OCI-LY7 (cell line): ENCODE measurements at regions not wholly inside any gene's neighbourhood (a gene's known extent, or its start where the extent isn't known, plus 50 kb on each side); places are given as distances from the start of the nearest gene placed in this dataset.
A peak's percentile ranks its signal among the peaks of the same experiment; 100 is the strongest.

ENCODE experiments used
- BruUV-seq: library from RNA; stranded (reverse); fragments of 400-500 nt; replicated peaks from 2 replicates; lab custom pipeline; 2021; lab: Mats Ljungman, UMichigan
- CTCF ChIA-PET: fragments of 300-600 bp; sonication (Branson Sonifier 250); formaldehyde crosslinking; loops from one replicate; lab custom pipeline; 2022; ENCODE audit warnings: antibody characterized with exemption; ENCODE audit not compliant: unreplicated experiment; lab: Charles Lee
- POLR2A ChIA-PET: fragments of 300-600 bp; sonication (Branson Sonifier 250); formaldehyde crosslinking; loops from one replicate; lab custom pipeline; 2022; ENCODE audit warnings: antibody characterized with exemption; lab: Charles Lee
- DNase-seq: peaks from one replicate; pipeline ENCODE4 v3.0.0-alpha.2; 2015; ENCODE audit warnings: low spot score
- H2AFZ ChIP-seq: fragments of 200-600 bp; sonication (generic), shearing (Covaris generic); 2 replicates; pipeline ENCODE4 v1.6.1; 2014; ENCODE audit warnings: mild to moderate bottlenecking, antibody characterized with exemption, low read length, moderate library complexity
- H3K27ac ChIP-seq: fragments of 200-600 bp; sonication (generic); 2 replicates; pipeline ENCODE4 v1.5.1; 2014; ENCODE audit warnings: mixed run types, low read depth, mild to moderate bottlenecking, moderate library complexity, low read length, inconsistent platforms; ENCODE audit not compliant: poor library complexity, severe bottlenecking
- H3K36me3 ChIP-seq: fragments of 200-600 bp; sonication (generic); 2 replicates; pipeline ENCODE4 v1.6.1; 2014; ENCODE audit warnings: mild to moderate bottlenecking, antibody characterized with exemption, low read length, moderate library complexity, mixed read lengths; ENCODE audit not compliant: insufficient read depth
- H3K4me1 ChIP-seq: fragments of 200-600 bp; sonication (generic); 2 replicates; pipeline ENCODE4 v1.5.1; 2014; ENCODE audit warnings: mild to moderate bottlenecking, low read length; ENCODE audit not compliant: insufficient read depth, poor library complexity, severe bottlenecking
- H3K4me2 ChIP-seq: fragments of 200-600 bp; sonication (generic); 2 replicates; pipeline ENCODE4 v1.6.1; 2014; ENCODE audit warnings: mild to moderate bottlenecking, low read length
- H3K4me3 ChIP-seq: fragments of 200-600 bp; sonication (generic); 2 replicates; pipeline ENCODE4 v1.5.1; 2014; ENCODE audit warnings: mild to moderate bottlenecking, low read depth, low read length; ENCODE audit not compliant: poor library complexity, severe bottlenecking
- H3K79me2 ChIP-seq: fragments of 200-600 bp; sonication (generic); 2 replicates; pipeline ENCODE4 v1.6.1; 2016; ENCODE audit warnings: low read depth, mild to moderate bottlenecking, low read length, moderate library complexity, mixed read lengths; ENCODE audit not compliant: insufficient read depth
- H3K9me2 ChIP-seq: fragments of 200-600 bp; sonication (generic); 2 replicates; pipeline ENCODE4 v1.6.1; 2016; ENCODE audit warnings: mild to moderate bottlenecking, low read length, mixed read lengths; ENCODE audit not compliant: insufficient read depth
- H3K9me3 ChIP-seq: fragments of 200-600 bp; sonication (generic); 2 replicates; pipeline ENCODE4 v1.6.1; 2014; ENCODE audit warnings: mild to moderate bottlenecking, mixed run types, low read length, mixed read lengths
- H4K20me1 ChIP-seq: fragments of 200-600 bp; sonication (generic); 2 replicates; pipeline ENCODE4 v1.6.1; 2014; ENCODE audit warnings: mild to moderate bottlenecking, antibody characterized with exemption, low read length, moderate library complexity, mixed read lengths; ENCODE audit not compliant: insufficient read depth
- CTCF ChIP-seq: fragments of 200-600 bp; sonication (generic); conservative IDR thresholded peaks from 2 replicates; pipeline ENCODE4 v1.5.1; 2014; ENCODE audit warnings: mild to moderate bottlenecking, antibody characterized with exemption, low read length, moderate library complexity, mixed read lengths
- EZH2phosphoT487 ChIP-seq: fragments of 200-600 bp; sonication (generic); IDR thresholded peaks from 2 replicates; pipeline ENCODE4 v1.6.1; 2018; ENCODE audit warnings: low read depth, borderline replicate concordance, mild to moderate bottlenecking, mixed run types, antibody characterized with exemption, low read length, moderate library complexity, mixed read lengths
- intact Hi-C: fragments of 100-400 bp; cut with micrococcal nuclease; formaldehyde crosslinking; loops from one replicate; pipeline ENCODE4 v1.10.0; 2022; ENCODE audit not compliant: unreplicated experiment

- no peak for DNase-seq
- H4K20me1 ChIP-seq, result no peaks in the 10 kb centered on the region
- CTCF ChIA-PET, result no interaction called here
- no peak overlapping the region for H3K27ac ChIP-seq
- no TSS peak for BruUV-seq
- H3K4me2 ChIP-seq, result no peak overlapping the region
- intact Hi-C loops, result no loop called here
- H3K9me3 ChIP-seq, result no peaks in the 10 kb centered on the region
- TF ChIP-seq EZH2phosphoT487 (no peak), CTCF (no peak)
- H3K36me3 ChIP-seq, result no peaks in the 10 kb centered on the region
- H3K79me2 ChIP-seq, result no peaks in the 10 kb centered on the region
- H3K9me2 ChIP-seq, result no peaks in the 10 kb centered on the region
- no peaks in the 10 kb centered on the region for H3K4me1 ChIP-seq
- H3K4me3 ChIP-seq, result no peak overlapping the region
- H2AFZ ChIP-seq, result no peak overlapping the region
- POLR2A ChIA-PET, result no interaction called here
Observed at GRCh38 chr3:34254285-34254684, 455.9 kb downstream of the PDCD6IP start.

DNA sequence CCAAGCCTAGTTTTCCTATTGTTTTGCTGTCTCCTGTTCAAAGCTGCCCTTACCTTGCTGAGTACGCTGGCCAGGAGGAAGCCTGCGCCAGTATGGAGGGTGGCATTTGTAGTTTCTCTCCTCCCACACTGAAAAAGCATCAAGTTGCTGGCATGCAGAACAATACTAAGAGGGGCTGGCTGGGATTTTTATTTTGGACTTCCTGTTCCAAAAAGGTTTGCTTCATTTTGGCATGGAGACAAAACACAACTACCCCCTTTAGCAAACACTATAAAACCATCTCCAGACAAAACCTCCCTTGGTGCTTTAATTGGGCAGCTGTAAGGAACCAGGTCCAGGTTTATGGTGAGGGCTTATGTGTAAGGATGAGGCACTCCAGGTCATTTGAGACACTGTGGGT, 457.6 kb downstream of the PDCD6IP start:
- intact Hi-C loops, result no loop called here

More for the DNA sequence above, 457.6 kb downstream of the PDCD6IP start:
- Histone ChIP-seq H3K27ac (no peak overlapping the region), H3K4me3 (no peak overlapping the region), H3K36me3 (no peaks in the 10 kb centered on the region), H4K20me1 (no peaks in the 10 kb centered on the region), H2AFZ (0 out of 2 replicates have a peak overlapping the region, but pooled peaks have one; percentile 2), H3K9me3 (no peaks in the 10 kb centered on the region), H3K4me2 (no peak overlapping the region), H3K4me1 (no peaks in the 10 kb centered on the region), H3K79me2 (no peaks in the 10 kb centered on the region), H3K9me2 (no peaks in the 10 kb centered on the region)
- POLR2A ChIA-PET, result interaction anchor here (1.4 to 1.5 kb wide), 2 partner anchors 8 to 9 kb away, joined by 3 read pairs; no protein-coding TSS in a partner anchor
- no peak for DNase-seq
- CTCF ChIA-PET, result no interaction called here
- no TSS peak for BruUV-seq
- no peak for TF ChIP-seq EZH2phosphoT487
- TF ChIP-seq CTCF, result no peak
